ENCODE measurements at regions not wholly inside any gene's neighbourhood (a gene's known extent, or its start where the extent isn't known, plus 50 kb on each side); places are given as distances from the start of the nearest gene placed in this dataset.

GRCh38 chr7:64099656-64100531 lies 54.7 kb downstream of the ZNF727 start:
- no peak for DNase-seq (ENCODE audit: low read depth, low spot score)
- no peak for TF ChIP-seq CTCF (IDR thresholded peaks at IDR 0.05; ENCODE audit: low read depth, low read length)
- Histone ChIP-seq H3K9me3 (ENCODE audit: control insufficient read depth, insufficient read depth, low read length) (peaks cover 76% of the 10 kb centered on the region), H3K27ac (ENCODE audit: low read depth, low read length) (no peak overlapping the region), H3K27me3 (ENCODE audit: control insufficient read depth, insufficient read depth, low read length) (no peaks in the 10 kb centered on the region), H3K4me3 (ENCODE audit: low read depth, low read length) (no peak overlapping the region)
- CTCF ChIA-PET = no interaction called here
- POLR2A ChIA-PET = no interaction called here

DNA sequence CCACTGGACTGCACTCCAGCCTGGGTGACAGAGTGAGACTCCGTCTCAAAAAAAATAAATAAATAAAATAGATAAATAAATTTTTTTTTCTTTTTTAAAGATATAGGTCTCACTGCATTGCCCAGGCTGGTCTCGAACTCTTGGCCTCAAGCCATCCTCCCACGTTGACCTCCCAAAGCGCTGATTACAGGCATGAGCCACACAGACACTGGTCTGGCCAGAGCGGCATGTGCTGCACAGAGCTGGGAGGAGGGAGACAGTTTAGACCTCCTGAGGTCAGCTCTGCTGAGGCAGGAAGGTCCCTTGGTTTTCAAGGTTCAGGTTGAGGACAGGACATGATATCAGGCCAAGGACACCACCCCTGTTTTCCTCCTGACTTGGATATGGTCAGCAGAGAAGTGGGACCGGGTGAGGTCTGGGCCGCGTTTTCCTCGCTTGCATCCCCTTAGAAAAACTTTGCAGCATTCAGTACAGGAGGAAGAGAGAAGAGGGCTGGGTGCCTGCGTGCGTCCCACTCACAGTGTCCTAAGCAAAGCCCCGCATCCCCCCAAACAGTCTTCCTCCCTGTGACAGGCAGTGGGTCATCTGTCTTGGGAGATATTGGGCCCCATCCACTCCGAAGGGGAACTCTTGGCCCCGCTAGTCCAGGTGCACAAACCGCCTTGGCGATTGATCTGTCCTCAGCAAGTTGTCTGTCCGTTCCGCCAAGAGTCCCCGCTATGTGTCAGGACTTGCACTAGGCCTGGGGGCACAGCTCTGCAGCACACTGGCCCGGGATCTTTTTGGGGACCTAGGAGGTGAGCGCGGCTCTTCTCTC lies 56.1 kb downstream of the ZNF727 start:
- Histone ChIP-seq H3K27me3 (ENCODE audit: control insufficient read depth, insufficient read depth, low read length) (no peaks in the 10 kb centered on the region), H3K4me3 (ENCODE audit: low read depth, low read length) (no peak overlapping the region), H3K27ac (ENCODE audit: low read depth, low read length) (no peak overlapping the region), H3K9me3 (ENCODE audit: control insufficient read depth, insufficient read depth, low read length) (peaks cover 62% of the 10 kb centered on the region)
- no peak for DNase-seq (ENCODE audit: low read depth, low spot score)
- no peak for TF ChIP-seq CTCF (IDR thresholded peaks at IDR 0.05; ENCODE audit: low read depth, low read length)
- POLR2A ChIA-PET = no interaction called here
- CTCF ChIA-PET = no interaction called here

DNA sequence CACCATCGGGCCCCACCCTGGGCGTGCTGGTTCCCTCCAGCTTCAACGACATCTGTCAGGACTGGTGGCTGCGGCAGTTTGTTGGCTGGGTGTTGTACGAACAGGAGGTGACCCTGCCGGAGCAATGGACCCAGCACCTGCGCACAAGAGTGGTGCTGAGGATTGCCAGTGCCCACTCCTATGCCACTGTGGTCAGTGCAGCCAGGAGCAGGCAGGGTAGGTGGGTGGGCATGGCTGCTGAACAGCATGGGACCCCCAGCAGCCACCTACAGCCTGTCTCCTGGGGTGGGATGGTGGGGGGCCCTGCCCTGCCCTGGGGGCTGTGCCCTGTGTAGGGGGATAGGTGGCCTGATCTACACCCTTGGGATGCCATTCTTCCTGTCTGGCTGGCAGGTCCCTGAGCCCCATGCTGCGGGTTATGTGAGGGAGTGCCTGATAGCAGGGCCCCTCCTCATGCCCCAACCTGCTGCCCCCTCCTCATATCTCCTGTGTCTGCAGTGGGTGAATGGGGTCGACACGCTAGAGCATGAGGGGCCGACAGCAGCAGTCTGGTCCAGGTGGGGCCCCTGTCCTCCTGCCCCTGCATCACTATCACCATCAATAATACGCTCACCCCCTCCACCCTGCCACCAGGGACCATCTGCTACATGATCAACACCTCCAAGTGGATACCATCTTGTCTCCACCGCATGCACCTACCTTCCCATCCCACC lies 56.9 kb downstream of the ZNF727 start:
- peaks cover 55% of the 10 kb centered on the region for H3K9me3 ChIP-seq (ENCODE audit: control insufficient read depth, insufficient read depth, low read length)
- no peak for TF ChIP-seq CTCF (IDR thresholded peaks at IDR 0.05; ENCODE audit: low read depth, low read length)
- H3K27me3 ChIP-seq (ENCODE audit: control insufficient read depth, insufficient read depth, low read length) = no peaks in the 10 kb centered on the region
- ChIA-PET CTCF (no interaction called here), POLR2A (no interaction called here)
- no peak overlapping the region for H3K4me3 ChIP-seq (ENCODE audit: low read depth, low read length)
- no peak overlapping the region for H3K27ac ChIP-seq (ENCODE audit: low read depth, low read length)
- DNase-seq (ENCODE audit: low read depth, low spot score) = no peak

GRCh38 chr7:64102656-64103400 lies 57.6 kb downstream of the ZNF727 start:
- no peak for TF ChIP-seq CTCF (IDR thresholded peaks at IDR 0.05; ENCODE audit: low read depth, low read length)
- H3K9me3 ChIP-seq (ENCODE audit: control insufficient read depth, insufficient read depth, low read length) = peaks cover 52% of the 10 kb centered on the region
- no peaks in the 10 kb centered on the region for H3K27me3 ChIP-seq (ENCODE audit: control insufficient read depth, insufficient read depth, low read length)
- no peak overlapping the region for H3K4me3 ChIP-seq (ENCODE audit: low read depth, low read length)
- CTCF ChIA-PET = no interaction called here
- H3K27ac ChIP-seq (ENCODE audit: low read depth, low read length) = no peak overlapping the region
- DNase-seq (ENCODE audit: low read depth, low spot score) = no peak
- POLR2A ChIA-PET = no interaction called here
